MCF 10A (cell line): ENCODE measurements at regions not wholly inside any gene's neighbourhood (a gene's known extent, or its start where the extent isn't known, plus 50 kb on each side); places are given as distances from the start of the nearest gene placed in this dataset.

ENCODE experiments used
- BruUV-seq: library from RNA; stranded (reverse); fragments of 400-500 nt; replicated peaks from 2 replicates; lab custom pipeline; 2021; lab: Mats Ljungman, UMichigan
- CTCF ChIA-PET: fragments of 300-600 bp; sonication (Branson Sonifier 250); formaldehyde crosslinking; extraction: SDS; loops from one replicate; lab custom pipeline; 2021; ENCODE audit warnings: antibody characterized with exemption, inconsistent platforms; lab: Yijun Ruan, JAX
- POLR2A ChIA-PET: fragments of 300-600, 350-650 bp; sonication (Branson Sonifier 250); formaldehyde crosslinking; extraction: SDS; loops from one replicate; lab custom pipeline; 2020; ENCODE audit warnings: antibody characterized with exemption, inconsistent platforms; lab: Yijun Ruan, JAX
- DNase-seq: peaks from one replicate; pipeline ENCODE4 v3.0.0-alpha.2; 2018; ENCODE audit not compliant: unreplicated experiment
- H3K27ac Mint-ChIP-seq: one replicate; pipeline ENCODE4 v1.8.0; 2022; ENCODE audit warnings: mild to moderate bottlenecking, low read depth, mixed read lengths; ENCODE audit not compliant: unreplicated experiment
- H3K27me3 Mint-ChIP-seq: one replicate; pipeline ENCODE4 v1.8.0; 2022; ENCODE audit warnings: mixed read lengths; ENCODE audit not compliant: insufficient read depth, unreplicated experiment
- H3K36me3 Mint-ChIP-seq: one replicate; pipeline ENCODE4 v1.8.0; 2022; ENCODE audit warnings: mild to moderate bottlenecking, moderate library complexity, mixed read lengths; ENCODE audit not compliant: insufficient read depth, unreplicated experiment
- H3K4me1 Mint-ChIP-seq: one replicate; pipeline ENCODE4 v1.8.0; 2022; ENCODE audit warnings: mixed read lengths; ENCODE audit not compliant: insufficient read depth, unreplicated experiment
- H3K4me3 Mint-ChIP-seq: one replicate; pipeline ENCODE4 v1.8.0; 2022; ENCODE audit warnings: mild to moderate bottlenecking, moderate library complexity, mixed read lengths; ENCODE audit not compliant: unreplicated experiment
- H3K9me3 Mint-ChIP-seq: one replicate; pipeline ENCODE4 v1.8.0; 2022; ENCODE audit warnings: mixed read lengths; ENCODE audit not compliant: unreplicated experiment
- CTCF ChIP-seq: fragments of 200-600 bp; IDR thresholded peaks from one replicate; pipeline ENCODE4 v1.8.0; 2022; ENCODE audit warnings: antibody characterized with exemption, mild to moderate bottlenecking; ENCODE audit not compliant: unreplicated experiment
- intact Hi-C: fragments of 100-400 bp; cut with micrococcal nuclease; formaldehyde crosslinking; loops from 2 replicates; pipeline ENCODE4 v1.14.1; 2022

- H3K36me3 Mint-ChIP-seq = peaks cover 5% of the 10 kb centered on the region
- no peaks in the 10 kb centered on the region for H3K27me3 Mint-ChIP-seq
- no peak overlapping the region for H3K27ac Mint-ChIP-seq
- DNase-seq = no peak
- ChIA-PET POLR2A (no interaction called here), CTCF (no interaction called here)
- H3K4me3 Mint-ChIP-seq = no peak overlapping the region
- no peak for TF ChIP-seq CTCF
- BruUV-seq = no TSS peak
- intact Hi-C loops = no loop called here
- no peaks in the 10 kb centered on the region for H3K9me3 Mint-ChIP-seq
- H3K4me1 Mint-ChIP-seq = no peaks in the 10 kb centered on the region
These were observed 890.9 kb downstream of the VRK1 start for GRCh38 chr14:97687944-97688630.

- Mint-ChIP-seq H3K9me3 (no peaks in the 10 kb centered on the region), H3K4me1 (no peaks in the 10 kb centered on the region), H3K36me3 (peaks cover 5% of the 10 kb centered on the region), H3K27ac (no peak overlapping the region), H3K4me3 (no peak overlapping the region), H3K27me3 (no peaks in the 10 kb centered on the region)
- no peak for TF ChIP-seq CTCF
- no peak for DNase-seq
- POLR2A ChIA-PET = interaction anchor here (0.7 kb wide), 1 partner anchor 1995 kb away, joined by 3 read pairs; no protein-coding TSS in a partner anchor
- intact Hi-C loops = no loop called here
- CTCF ChIA-PET = no interaction called here
- BruUV-seq = no TSS peak
These were observed 891.6 kb downstream of the VRK1 start for GRCh38 chr14:97688631-97689336.

- BruUV-seq = no TSS peak
These were observed 894.9 kb downstream of the VRK1 start for GRCh38 chr14:97692084-97692483.

More at GRCh38 chr14:97692084-97692483, 894.9 kb downstream of the VRK1 start:
- no peaks in the 10 kb centered on the region for H3K36me3 Mint-ChIP-seq
- intact Hi-C loops = no loop called here
- H3K9me3 Mint-ChIP-seq = no peaks in the 10 kb centered on the region
- TF ChIP-seq CTCF = no peak
- no peak overlapping the region for H3K27ac Mint-ChIP-seq
- ChIA-PET POLR2A (no interaction called here), CTCF (no interaction called here)
- H3K4me3 Mint-ChIP-seq = no peak overlapping the region
- no peak for DNase-seq
- H3K27me3 Mint-ChIP-seq = no peaks in the 10 kb centered on the region
- H3K4me1 Mint-ChIP-seq = no peaks in the 10 kb centered on the region
